Islet precursor cell (in vitro differentiated cells): ENCODE measurements at regions not wholly inside any gene's neighbourhood (a gene's known extent, or its start where the extent isn't known, plus 50 kb on each side); places are given as distances from the start of the nearest gene placed in this dataset.

Experiments used
- DNase-seq: peaks from one replicate; pipeline ENCODE4 v3.0.0-alpha.2; 2018

DNA sequence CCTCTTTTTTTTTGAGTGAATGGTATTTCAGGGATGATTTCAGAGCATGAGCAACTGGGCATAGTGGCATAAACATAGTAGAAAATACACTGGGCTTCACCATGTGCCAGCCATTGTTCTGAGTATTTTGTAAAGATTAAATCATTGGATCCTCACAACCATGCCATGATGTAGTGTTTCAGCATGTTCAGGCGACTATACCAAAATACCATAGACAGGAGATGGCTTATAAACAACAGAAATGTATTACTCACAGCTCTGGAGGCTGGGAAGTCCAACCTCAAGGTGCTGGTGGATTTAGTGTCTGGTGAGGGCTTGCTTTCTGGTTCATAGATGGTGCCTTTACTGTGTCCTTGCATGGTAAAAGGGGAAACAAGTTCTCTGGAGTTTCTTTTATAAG is 101.5 kb upstream of the KL start:
- DNase-seq, result no peak

DNA sequence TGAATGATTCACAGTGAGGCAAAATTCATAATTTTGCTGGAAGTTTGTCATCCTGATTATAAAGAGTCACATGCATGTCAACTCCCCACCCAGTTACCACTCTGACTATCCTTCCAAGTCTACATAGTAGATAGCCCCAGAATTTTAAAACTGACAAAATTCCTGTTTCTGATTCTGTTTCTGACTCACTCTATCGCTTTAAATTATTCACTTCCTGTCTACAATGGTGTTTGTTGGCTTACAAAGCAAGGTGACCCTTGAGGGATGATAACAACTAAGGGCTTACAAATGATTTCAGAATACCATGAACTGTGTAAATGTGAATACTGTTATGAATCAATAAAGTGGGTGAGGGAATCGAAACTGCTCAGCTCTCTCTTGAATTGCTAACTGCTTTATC is 98.7 kb upstream of the KL start:
- DNase-seq, result no peak

DNA sequence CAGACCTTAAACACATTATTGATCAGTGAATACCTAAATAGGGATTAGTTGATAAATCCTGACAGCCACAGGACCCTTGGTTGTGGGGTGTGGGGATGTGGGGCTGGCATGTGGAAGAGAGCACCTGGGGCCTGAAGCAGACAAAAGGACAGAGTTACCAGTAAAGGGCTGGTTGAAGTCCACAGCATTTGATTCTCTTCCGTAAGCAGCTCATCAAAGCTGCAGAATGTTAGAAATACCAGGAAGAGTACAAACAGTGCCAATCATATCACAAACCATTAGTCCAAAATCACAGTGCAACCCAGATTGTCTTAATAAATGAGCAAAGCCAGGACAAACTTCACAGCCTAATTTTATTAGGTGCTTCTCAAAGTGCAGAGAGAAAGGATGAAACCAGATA is 92.5 kb upstream of the KL start:
- no peak for DNase-seq

DNA sequence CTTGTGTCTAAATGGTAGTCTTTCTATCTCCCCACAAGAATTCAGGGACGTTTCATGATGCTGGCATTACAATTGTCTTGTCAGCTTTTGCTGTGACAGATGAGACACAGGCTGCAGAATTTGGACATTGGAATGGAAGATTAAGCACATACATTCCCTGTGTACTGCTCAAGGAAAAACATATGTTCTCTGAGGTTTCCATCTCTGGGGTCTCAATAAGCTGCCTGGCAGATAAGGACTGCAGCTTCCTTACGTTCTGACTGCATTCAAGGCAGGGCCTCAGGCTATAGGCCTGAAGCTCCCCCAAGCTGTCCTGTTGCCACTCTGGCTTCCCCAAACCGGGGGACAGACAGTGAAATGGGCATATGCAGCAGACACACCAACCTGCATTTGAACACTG is 91.3 kb upstream of the KL start:
- DNase-seq, result no peak

DNA sequence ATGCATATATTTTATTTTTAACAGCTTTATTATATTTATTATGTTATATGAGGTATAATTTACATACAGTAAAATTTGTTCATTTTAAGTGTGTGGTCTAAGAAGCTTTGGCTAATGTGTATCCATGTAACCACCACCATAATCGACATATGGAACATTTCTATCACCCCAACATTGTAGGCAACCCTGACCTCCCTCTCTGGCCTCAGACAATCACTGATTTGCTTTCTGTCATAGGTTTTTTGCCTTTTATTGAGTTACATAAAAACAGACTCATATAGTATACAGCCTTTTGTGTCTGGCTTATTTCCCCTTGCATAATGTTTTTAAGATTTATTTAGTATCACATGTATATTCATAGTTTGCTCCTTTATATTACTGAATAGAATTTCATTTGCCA is 90.7 kb upstream of the KL start:
- no peak for DNase-seq

DNA sequence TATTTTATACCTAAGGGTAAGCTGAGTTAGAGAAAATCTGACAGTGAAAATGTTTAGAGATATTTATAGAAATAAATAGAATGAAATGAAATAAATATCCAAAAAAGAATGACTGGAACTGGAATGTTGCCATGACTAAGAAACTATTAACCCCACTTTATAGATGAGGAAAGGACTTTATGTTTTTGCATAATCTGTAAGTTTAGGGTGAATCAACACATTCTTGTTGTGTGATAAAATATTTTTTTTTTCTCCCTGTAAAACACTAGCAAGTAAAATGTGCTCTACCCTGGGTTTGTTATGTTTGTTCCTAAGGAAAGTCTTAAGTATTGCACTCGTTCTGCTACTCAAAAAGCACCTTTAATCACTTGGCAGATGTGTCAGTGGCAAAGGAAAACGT is 83.8 kb upstream of the KL start:
- DNase-seq, result no peak

DNA sequence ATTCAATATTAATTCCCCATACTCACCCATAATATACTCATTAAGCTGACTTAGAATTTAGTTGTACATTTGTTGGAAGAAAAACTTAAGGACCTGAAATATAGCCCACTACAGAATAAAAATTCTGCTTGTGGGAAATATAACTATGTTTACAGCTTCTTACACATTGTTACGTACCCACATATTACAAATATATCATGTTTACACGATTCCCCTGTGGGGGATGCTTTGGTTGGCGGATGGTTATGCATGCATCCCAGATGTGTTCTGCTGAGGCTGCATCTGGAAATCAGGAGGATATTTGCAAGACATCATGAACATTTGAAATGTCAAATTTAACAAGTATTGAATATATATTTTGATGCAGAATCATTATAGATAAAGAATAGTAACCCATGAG is 79.5 kb upstream of the KL start:
- no peak for DNase-seq

DNA sequence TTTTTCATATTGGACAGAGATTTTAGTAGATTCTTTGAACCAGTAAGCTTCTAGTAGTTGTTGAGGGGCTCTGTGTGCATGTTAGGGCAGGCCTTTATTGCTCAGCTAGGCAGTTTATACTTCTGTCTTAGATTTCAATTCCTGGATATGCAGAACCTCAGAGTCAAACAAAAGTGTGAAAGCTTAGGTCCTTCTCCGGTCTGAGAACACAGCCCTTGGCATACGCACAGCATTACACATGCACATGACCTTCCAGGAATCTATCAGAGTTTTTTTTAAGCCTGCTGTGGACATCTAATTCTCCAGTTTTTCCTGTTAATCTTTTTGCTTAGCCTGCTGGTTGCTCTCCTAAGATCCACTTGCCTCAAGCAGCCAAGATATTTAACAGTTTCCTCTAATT is 77.9 kb upstream of the KL start:
- DNase-seq, result no peak

DNA sequence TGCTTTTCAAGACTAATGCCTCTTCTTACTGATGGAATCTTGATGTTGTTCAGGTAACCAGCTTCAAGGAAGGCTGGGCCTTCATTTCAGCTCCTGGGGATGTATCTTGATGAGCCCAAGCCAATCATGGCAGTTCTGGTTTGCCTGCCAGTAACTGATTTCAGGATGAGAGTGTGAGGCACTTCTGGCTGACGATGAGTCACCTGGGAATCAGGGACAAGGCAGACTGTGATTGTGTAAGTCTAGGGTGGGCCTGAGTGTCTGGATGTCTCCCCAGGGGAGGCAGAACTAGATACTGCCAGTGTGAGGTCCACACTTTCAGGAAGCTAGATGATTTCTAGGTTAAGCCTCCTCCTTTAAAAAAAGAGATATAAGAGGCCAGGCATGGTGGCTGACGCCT is 77.3 kb upstream of the KL start:
- peak; percentile 64 for DNase-seq

DNA sequence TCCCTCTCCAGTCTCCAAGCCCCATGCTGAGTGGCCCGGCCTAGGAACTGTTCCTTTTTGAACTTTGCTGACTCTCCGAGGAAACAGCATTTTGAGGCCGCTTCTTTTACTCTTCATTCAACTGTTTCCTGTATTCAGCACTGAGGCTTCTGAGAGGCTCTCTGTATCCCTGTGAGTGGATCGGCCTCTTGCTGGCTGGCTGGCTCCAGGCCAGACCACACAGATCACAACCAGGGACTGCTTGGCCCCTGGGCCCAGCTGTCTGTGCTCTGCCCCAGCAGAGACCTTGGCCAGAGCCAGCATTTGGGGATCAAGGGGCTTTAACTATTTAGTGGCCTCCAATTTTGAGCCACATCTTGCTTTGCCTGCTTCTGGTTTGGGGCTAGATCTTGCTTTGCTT is 75.6 kb upstream of the KL start:
- no peak for DNase-seq

DNA sequence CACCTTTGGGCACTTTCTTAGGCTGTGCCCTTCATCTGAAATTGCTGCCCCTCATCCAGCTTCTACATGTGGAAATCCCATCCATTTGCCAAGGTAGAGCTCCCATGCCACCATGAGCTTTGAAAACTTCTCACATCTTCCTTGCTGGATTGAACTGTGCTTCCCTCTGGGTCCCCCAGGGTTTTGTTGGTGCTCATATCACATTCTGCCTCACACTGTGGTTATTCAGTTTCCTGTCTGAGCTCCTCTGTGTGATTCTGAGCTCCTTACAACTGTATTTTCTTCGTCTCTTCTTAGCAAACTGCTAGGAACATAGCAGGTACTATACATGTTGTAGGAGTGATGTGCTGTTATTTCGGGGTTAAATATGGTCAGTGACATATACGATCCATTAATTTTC is 74.9 kb upstream of the KL start:
- no peak for DNase-seq

DNA sequence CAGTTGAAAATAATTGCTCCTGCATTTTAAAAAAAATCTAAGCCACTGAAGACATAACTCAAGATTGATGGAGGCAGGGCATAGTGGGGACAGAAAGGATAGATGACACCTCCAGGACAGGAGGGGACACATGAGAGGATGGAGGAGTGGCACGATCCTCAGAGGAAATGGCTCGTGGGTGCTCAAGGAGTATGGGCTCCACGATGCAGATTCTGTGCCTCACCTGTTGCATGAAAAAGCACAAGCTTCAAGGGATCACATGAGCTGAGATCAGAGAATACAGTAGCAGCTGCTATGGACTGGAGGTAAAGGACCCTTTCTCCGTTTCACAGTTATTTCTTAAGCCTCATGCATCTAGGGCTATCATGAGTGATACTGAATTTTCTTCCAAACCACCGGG is 69.7 kb upstream of the KL start:
- no peak for DNase-seq

DNA sequence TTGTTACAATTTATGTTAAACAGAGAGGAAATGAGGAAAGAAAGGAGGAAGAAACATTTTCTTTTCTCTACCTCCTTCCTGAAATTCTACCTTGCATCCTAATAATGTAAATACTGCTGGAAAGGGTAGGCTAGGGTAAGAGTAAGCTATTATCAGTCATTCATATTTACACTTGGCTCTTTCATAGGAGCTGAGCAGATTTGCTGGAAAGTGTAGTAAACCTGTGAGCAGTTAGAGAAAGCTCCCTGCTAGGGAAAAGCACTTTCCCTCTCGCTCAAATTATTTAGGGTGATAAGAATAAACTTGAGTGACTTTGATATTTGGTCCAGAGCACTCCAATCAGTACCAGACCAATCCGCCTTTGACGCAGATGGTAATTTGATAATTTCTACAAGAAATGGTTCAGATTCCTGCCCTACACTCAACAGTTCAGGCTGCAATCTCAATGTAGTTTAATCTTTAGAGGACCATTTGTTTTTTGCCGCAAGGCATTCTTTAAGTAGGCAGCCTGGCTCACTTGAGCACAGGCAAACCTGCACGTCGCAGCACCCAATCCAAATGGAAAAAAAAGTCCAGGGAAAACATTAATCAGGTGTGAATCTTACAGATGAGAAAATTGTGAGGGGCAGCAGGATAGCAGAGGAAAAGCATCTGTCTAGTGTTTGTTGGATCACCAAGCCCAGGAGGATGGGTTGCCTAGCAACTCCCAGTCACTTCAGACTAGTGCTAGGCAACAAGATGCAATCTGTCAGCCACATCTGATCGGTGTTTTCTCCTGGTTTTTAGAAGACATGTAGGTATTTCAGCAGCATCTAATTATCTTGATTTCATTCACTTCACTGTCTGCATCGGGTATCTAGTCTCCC is 68.6 kb upstream of the KL start:
- no peak for DNase-seq

DNA sequence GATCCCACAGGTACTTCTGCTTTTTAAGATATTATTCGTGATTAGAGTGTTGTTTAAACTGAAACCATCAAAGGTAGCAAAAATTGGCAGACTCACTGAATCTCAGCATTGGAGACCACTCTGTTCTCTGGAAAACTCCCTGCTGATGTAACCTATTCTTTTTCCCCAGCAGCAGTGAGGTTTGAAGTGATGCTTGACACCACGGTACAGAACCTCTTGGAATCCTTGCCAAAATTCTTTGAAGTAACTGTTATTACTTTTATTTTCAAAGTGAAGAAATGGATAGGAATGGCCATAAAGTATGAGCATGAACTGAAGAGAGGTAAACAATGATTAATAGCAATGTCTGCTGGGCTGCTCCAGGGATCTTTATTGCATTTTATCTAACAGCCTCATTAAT is 66.4 kb upstream of the KL start:
- DNase-seq, result no peak

DNA sequence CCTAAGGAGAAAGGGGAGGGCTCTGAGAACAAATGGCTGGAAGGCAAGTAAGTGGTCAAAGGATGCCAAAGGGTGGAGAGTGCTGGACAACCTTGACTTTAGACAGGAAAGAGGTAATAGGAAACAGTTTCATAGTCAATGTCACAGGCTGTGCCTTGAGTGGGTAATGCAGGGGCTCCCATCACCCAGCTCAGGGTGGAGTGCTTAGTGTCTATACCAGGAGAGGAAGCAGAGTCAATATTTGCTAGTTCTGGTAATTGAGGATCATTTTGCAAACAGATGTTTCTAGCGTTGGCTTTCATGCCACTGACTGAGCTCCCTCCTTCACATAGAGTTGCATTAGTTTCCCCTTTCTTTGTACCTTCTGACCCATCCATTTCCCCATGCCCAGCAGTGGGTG is 64.6 kb upstream of the KL start:
- DNase-seq, result no peak

DNA sequence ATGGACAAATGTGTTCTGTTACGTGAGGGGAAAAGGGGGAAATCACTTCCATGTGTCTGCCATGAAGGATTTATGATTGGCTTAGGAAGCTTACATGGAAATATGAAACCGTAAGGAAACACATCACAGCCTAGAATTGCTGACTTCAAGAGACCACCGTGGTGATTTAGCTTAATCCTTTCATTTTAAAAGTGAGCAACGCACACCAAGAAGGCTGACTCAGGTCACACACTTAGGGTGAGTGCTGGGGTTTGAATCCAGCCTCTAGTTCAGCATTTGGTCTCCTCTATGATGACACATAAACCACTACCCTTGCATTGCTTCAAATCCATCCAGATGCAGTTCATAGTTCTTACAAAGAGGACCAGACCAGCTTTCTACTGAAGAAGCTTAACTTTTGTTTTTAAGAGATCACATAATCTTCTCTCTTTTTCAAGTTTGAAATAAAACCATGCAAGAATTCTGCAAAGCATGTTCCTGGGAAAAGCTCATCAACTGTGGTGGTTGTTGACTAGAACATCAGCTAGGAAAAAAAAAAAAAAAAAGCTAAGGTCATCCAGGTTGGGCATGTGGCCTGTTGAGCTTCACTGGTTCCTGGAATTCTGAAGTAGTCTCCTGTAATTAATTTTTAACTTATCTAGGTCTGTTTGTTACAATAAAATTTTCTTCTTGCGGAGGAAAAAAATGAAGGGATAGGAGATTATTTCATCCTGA is 60.2 kb upstream of the KL start:
- no peak for DNase-seq

DNA sequence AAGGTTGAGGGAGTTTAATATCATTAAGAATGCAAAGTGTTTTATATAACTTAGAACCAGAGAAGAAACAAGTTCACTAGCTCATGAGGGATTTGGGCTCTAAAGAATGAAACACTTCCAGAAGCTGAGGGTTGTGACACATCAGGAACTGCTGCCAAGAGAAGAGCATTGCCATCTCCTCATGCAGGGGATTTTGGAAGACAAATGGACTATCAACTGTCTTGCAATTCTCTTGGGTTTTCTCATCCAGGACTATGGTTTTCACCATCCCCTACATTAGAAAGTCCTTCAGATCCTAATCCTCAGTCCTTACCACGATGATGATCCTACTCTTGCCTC is 59.7 kb upstream of the KL start:
- no peak for DNase-seq

DNA sequence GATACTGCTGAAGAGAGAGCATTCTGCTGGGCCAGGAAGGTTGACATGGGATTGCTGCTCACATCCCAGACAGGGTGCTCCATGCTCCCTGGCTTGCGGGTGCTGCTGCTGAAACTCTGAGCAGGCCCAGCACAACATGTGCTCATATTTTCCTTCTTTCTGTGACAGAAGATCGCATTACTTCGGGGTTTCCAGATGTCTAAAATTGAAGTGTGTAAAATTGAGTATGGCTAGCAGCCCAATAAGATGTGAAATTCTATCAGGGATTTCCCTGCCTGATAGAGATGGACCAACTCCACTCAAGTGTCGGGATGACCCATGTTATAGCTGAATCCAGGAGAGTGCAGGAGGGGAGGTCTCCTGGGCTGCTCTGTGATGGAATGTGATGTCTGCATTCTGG is 55.6 kb upstream of the KL start:
- no peak for DNase-seq

DNA sequence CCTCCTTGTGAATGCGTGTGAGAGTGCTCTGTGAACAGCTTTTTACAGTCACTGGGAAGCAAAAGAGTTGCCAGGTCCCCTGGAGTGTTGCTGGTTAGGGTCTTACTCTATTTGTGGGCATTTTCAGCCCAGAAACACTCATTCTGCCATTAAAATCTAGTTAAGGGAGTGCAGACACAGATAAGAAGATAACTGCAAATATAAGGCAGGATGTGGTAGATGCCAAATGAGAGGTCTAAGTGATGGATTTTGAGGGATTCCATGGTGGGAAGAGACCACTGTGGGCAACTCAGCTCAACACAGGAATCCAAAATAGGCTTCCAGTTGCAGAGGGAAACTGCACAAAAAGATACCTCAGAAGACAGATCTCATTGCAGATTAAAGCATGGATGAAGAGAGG is 54.5 kb upstream of the KL start:
- DNase-seq, result no peak

DNA sequence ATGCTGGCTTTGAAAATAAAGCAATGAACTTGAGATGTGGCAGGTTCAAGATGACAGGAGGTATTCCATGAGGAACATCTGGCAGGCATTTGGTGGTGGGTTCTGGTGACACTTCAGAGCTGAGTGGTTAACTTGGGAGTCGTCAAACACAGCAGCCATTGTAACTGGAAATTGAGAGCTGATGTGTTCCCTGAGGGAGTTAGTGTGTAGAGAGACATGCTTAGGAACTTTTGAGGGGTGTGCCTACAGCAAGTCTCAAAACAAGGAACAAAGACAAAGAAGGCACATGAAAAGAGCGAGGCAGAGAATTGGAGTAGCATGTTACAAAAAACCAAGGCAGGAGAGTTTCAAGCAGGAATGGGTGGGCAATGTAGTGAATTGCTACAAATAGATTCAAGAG is 53.9 kb upstream of the KL start:
- DNase-seq, result no peak

DNA sequence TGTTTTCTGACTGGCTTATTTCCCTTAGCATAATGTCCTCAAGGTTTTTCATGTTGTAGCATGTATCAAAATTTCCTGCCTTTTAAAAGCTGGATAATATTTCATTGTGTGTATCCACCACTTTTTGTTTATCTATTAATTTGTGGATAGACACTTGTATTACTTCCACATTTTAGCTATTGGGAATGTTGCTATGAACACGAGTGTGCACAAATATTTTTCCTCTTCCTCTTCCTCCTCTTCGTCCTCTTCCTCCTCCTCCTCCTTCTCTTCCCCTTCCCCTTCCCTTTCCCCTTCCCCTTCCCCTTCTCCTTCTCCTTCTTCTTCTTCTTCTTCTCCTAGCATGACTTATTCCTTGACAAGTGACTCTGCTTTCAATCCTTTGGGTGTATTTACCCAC is 51.2 kb upstream of the KL start:
- DNase-seq, result no peak
